RWPE1 (cell line): ENCODE measurements at regions not wholly inside any gene's neighbourhood (a gene's known extent, or its start where the extent isn't known, plus 50 kb on each side); places are given as distances from the start of the nearest gene placed in this dataset.

Source experiments
- CTCF ChIA-PET: fragments of 350-600 bp; sonication (Branson Sonifier 250); formaldehyde crosslinking; extraction: SDS; loops from one replicate; lab custom pipeline; 2021; lab: Yijun Ruan, JAX
- POLR2A ChIA-PET: fragments of 400-600 bp; formaldehyde crosslinking; extraction: SDS; loops from one replicate; lab custom pipeline; 2020; ENCODE audit warnings: antibody characterized with exemption; ENCODE audit not compliant: low non-redundant PET; lab: Yijun Ruan, JAX
- DNase-seq: peaks from one replicate; pipeline ENCODE4 v3.0.0; 2012; ENCODE audit warnings: low spot score
- H3K27ac ChIP-seq: fragments of 450-650 bp; 2 replicates; pipeline ENCODE4 v1.5.1; 2017
- TF ChIP-seq, protein P1 (sequence below): fragments of 450-650 bp; conservative IDR thresholded peaks from 2 replicates; pipeline ENCODE4 v1.5.1; 2017; ENCODE audit warnings: low read depth, mild to moderate bottlenecking

GRCh38 chr5:1707467-1707866 is 92.2 kb downstream of the MRPL36 start:
- no peak overlapping the region for H3K27ac ChIP-seq
- ChIA-PET CTCF (interaction anchor here (0.6 kb wide), 1 partner anchor 16 kb away, joined by 5 read pairs; no protein-coding TSS in a partner anchor), POLR2A (no interaction called here)
- no peak for DNase-seq
- TF ChIP-seq, protein P1, sequence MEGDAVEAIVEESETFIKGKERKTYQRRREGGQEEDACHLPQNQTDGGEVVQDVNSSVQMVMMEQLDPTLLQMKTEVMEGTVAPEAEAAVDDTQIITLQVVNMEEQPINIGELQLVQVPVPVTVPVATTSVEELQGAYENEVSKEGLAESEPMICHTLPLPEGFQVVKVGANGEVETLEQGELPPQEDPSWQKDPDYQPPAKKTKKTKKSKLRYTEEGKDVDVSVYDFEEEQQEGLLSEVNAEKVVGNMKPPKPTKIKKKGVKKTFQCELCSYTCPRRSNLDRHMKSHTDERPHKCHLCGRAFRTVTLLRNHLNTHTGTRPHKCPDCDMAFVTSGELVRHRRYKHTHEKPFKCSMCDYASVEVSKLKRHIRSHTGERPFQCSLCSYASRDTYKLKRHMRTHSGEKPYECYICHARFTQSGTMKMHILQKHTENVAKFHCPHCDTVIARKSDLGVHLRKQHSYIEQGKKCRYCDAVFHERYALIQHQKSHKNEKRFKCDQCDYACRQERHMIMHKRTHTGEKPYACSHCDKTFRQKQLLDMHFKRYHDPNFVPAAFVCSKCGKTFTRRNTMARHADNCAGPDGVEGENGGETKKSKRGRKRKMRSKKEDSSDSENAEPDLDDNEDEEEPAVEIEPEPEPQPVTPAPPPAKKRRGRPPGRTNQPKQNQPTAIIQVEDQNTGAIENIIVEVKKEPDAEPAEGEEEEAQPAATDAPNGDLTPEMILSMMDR: no peak

DNA sequence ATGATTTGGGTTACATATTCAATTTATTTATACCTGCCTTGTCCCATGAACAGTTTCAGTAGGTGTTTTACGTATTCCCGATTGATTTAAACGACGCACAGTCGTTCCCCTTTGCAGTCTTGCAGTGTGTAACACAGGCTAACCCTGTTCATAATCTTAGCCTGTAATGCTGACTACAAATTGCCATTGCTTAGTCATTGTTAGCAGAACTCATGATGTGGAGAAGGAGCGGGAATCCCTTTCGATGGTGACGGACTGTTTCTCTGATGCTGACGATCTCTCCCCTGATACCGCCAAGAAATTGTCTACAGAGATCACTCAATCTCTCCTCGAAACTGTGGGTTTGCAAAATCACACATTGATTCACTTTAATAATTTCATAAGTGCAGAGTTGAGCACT is 93.2 kb downstream of the MRPL36 start:
- ChIA-PET CTCF (no interaction called here), POLR2A (no interaction called here)
- no peak overlapping the region for H3K27ac ChIP-seq
- DNase-seq: no peak
- TF ChIP-seq, protein P1: no peak

DNA sequence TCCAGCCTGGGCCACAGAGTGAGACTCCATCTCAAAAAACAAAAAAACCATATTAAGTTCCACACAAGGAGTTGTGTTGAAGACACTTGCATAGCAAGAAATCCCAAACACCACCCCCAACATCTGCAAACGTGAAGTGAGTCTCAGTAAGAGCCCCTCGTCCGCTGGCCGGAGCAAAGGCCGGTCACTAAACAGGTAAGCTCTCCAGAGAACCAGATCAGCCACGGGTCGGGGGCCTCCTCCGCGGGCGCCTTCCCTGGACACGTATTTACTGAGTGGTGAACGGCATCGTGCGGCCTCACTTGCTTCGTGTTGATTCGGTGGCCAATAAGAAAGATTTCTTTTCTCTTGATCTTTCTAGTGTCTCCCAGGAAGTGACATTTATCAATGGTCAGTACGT is 93.6 kb downstream of the MRPL36 start:
- CTCF ChIA-PET: no interaction called here
- no peak overlapping the region for H3K27ac ChIP-seq
- TF ChIP-seq, protein P1: no peak
- POLR2A ChIA-PET: no interaction called here
- DNase-seq: no peak

- DNase-seq: no peak
- TF ChIP-seq, protein P1: no peak
- ChIA-PET CTCF (no interaction called here), POLR2A (no interaction called here)
- no peak overlapping the region for H3K27ac ChIP-seq
Measured at GRCh38 chr5:1704676-1705075, 95.0 kb downstream of the MRPL36 start.

DNA sequence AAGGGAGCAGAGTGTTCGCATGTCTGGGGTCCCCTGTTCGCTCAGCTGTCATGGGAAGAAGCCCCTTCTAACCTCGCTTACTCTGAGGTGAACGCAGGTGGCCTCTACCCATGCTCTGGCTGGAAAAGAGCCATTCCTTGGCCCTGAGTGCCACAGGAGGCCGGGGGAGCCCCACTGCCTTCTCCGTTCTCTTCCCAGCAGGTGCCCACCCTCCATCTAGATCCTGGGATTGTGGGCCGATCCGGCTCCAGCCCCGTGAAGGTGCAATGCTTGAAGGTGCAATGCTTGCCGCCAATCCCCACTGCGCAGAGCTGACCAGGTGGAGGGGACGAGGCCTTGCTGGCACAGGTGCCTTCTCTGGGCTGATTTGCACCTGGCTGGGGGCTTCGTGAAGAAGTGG is 95.4 kb downstream of the MRPL36 start:
- TF ChIP-seq, protein P1: no peak
- CTCF ChIA-PET: no interaction called here
- H3K27ac ChIP-seq: no peak overlapping the region
- POLR2A ChIA-PET: no interaction called here
- no peak for DNase-seq

DNA sequence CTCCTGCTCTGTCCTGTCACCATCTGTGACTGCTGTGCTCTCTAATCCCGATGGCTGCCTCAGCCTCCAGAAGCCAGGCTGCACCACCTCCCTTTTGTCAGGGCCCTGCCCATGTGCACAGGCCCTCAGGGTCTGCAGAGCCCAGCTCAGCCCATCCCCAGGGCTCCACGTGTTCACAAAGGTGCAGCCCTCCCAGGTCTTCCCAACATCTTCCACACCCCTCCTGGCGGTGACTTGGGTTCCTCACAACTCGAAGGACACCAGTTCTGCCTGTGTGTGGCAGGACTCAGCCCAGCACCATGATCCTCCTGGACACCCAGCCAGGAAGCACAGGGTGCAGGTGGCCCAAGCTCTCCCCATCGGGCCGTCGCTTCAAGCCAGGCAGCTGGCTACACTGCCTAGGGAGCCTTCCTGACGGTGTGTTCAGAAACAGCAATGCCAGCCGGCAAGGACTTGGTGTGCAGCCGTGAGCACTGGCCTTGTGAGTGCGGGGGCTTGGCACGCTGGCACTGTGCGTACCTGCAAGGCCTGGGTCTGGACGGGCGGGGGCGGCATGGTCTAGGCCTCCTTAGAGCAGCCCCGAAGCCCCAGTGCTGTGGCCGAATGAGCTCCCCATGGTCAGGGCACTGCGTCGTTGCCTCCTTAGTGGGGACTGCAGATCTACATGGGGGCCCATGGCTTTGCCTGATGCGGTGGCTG is 96.1 kb downstream of the MRPL36 start:
- ChIA-PET POLR2A (no interaction called here), CTCF (no interaction called here)
- TF ChIP-seq, protein P1: no peak
- no peak for DNase-seq
- no peak overlapping the region for H3K27ac ChIP-seq
